KOPT-K1 (cell line): ENCODE measurements at regions not wholly inside any gene's neighbourhood (a gene's known extent, or its start where the extent isn't known, plus 50 kb on each side); places are given as distances from the start of the nearest gene placed in this dataset.

ENCODE experiments used
- H3K27ac ChIP-seq: fragments of 200-600 bp; sonication (generic); 2 replicates; pipeline ENCODE4 v1.5.1; 2016; ENCODE audit warnings: antibody characterized with exemption, mild to moderate bottlenecking, low read depth, low read length; ENCODE audit not compliant: poor library complexity, severe bottlenecking
- H3K36me3 ChIP-seq: fragments of 200-600 bp; sonication (generic); 2 replicates; pipeline ENCODE4 v1.5.1; 2017; ENCODE audit warnings: antibody characterized with exemption, mild to moderate bottlenecking, low read length, moderate library complexity; ENCODE audit not compliant: insufficient read depth
- H3K9me3 ChIP-seq: fragments of 200-600 bp; sonication (generic); 2 replicates; pipeline ENCODE4 v1.5.1; 2017; ENCODE audit warnings: antibody characterized with exemption, low read length, mild to moderate bottlenecking; ENCODE audit not compliant: insufficient read depth, poor library complexity, severe bottlenecking

GRCh38 chr2:236962816-236963215 lies 122.9 kb upstream of the COPS8 start:
- Histone ChIP-seq H3K27ac (no peak overlapping the region), H3K9me3 (no peaks in the 10 kb centered on the region)

GRCh38 chr2:236963631-236964182 lies 122.0 kb upstream of the COPS8 start:
- H3K9me3 ChIP-seq: no peaks in the 10 kb centered on the region
- H3K27ac ChIP-seq: no peak overlapping the region
- no peaks in the 10 kb centered on the region for H3K36me3 ChIP-seq

More at GRCh38 chr2:236962816-236963215, 122.9 kb upstream of the COPS8 start:
- no peaks in the 10 kb centered on the region for H3K36me3 ChIP-seq

- H3K9me3 ChIP-seq: no peaks in the 10 kb centered on the region
- H3K27ac ChIP-seq: no peak overlapping the region
- H3K36me3 ChIP-seq: no peaks in the 10 kb centered on the region
Observed at GRCh38 chr2:236964291-236964690, 121.4 kb upstream of the COPS8 start.

GRCh38 chr2:236965021-236965840 lies 120.5 kb upstream of the COPS8 start:
- H3K9me3 ChIP-seq: no peaks in the 10 kb centered on the region
- H3K27ac ChIP-seq: no peak overlapping the region
- H3K36me3 ChIP-seq: no peaks in the 10 kb centered on the region

- Histone ChIP-seq H3K27ac (no peak overlapping the region), H3K9me3 (no peaks in the 10 kb centered on the region)
Observed at GRCh38 chr2:236965841-236966096, 119.9 kb upstream of the COPS8 start.

GRCh38 chr2:236967499-236967783 lies 118.2 kb upstream of the COPS8 start:
- H3K27ac ChIP-seq: peak overlapping the region; percentile 99
- no peaks in the 10 kb centered on the region for H3K36me3 ChIP-seq
- H3K9me3 ChIP-seq: no peaks in the 10 kb centered on the region

More at GRCh38 chr2:236965841-236966096, 119.9 kb upstream of the COPS8 start:
- no peaks in the 10 kb centered on the region for H3K36me3 ChIP-seq

GRCh38 chr2:236968101-236968879 lies 117.4 kb upstream of the COPS8 start:
- Histone ChIP-seq H3K36me3 (no peaks in the 10 kb centered on the region), H3K27ac (peak overlapping the region; percentile 99)

GRCh38 chr2:236968880-236969534 lies 116.7 kb upstream of the COPS8 start:
- no peaks in the 10 kb centered on the region for H3K36me3 ChIP-seq
- H3K9me3 ChIP-seq: no peaks in the 10 kb centered on the region
- peak overlapping the region; percentile 99 for H3K27ac ChIP-seq

More at GRCh38 chr2:236968101-236968879, 117.4 kb upstream of the COPS8 start:
- H3K9me3 ChIP-seq: no peaks in the 10 kb centered on the region

GRCh38 chr2:236969767-236970655 lies 115.7 kb upstream of the COPS8 start:
- Histone ChIP-seq H3K27ac (peak overlapping the region; percentile 99), H3K9me3 (no peaks in the 10 kb centered on the region), H3K36me3 (no peaks in the 10 kb centered on the region)

- H3K27ac ChIP-seq: peak overlapping the region; percentile 99
- no peaks in the 10 kb centered on the region for H3K36me3 ChIP-seq
- H3K9me3 ChIP-seq: no peaks in the 10 kb centered on the region
Observed at GRCh38 chr2:236970656-236971010, 115.1 kb upstream of the COPS8 start.

- no peaks in the 10 kb centered on the region for H3K9me3 ChIP-seq
- H3K36me3 ChIP-seq: no peaks in the 10 kb centered on the region
- H3K27ac ChIP-seq: peak overlapping the region; percentile 99
Observed at GRCh38 chr2:236971131-236971821, 114.4 kb upstream of the COPS8 start.

- no peak overlapping the region for H3K27ac ChIP-seq
- H3K9me3 ChIP-seq: no peaks in the 10 kb centered on the region
- no peaks in the 10 kb centered on the region for H3K36me3 ChIP-seq
Observed at GRCh38 chr2:236971919-236972381, 113.7 kb upstream of the COPS8 start.

- Histone ChIP-seq H3K27ac (no peak overlapping the region), H3K9me3 (no peaks in the 10 kb centered on the region), H3K36me3 (no peaks in the 10 kb centered on the region)
Observed at GRCh38 chr2:236972491-236973342, 113.0 kb upstream of the COPS8 start.
